ENCODE measurements at regions not wholly inside any gene's neighbourhood (a gene's known extent, or its start where the extent isn't known, plus 50 kb on each side); places are given as distances from the start of the nearest gene placed in this dataset.

- H3K4me3 ChIP-seq (ENCODE audit: low read depth, low read length), result no peak overlapping the region
- DNase-seq (ENCODE audit: low read depth), result no peak
Observed at GRCh38 chr16:77645764-77646163, 76.5 kb upstream of the NUDT7 start.

GRCh38 chr16:77647726-77648125, 74.6 kb upstream of the NUDT7 start:
- H3K4me3 ChIP-seq (ENCODE audit: low read depth, low read length), result no peak overlapping the region
- no peak for DNase-seq (ENCODE audit: low read depth)

- no peak overlapping the region for H3K4me3 ChIP-seq (ENCODE audit: low read depth, low read length)
- DNase-seq (ENCODE audit: low read depth), result no peak
Observed at GRCh38 chr16:77650761-77651160, 71.6 kb upstream of the NUDT7 start.

- DNase-seq (ENCODE audit: low read depth), result no peak
- no peak overlapping the region for H3K4me3 ChIP-seq (ENCODE audit: low read depth, low read length)
Observed at GRCh38 chr16:77652399-77652798, 69.9 kb upstream of the NUDT7 start.

- H3K4me3 ChIP-seq (ENCODE audit: low read depth, low read length), result no peak overlapping the region
- no peak for DNase-seq (ENCODE audit: low read depth)
Observed at GRCh38 chr16:77657016-77657415, 65.3 kb upstream of the NUDT7 start.

GRCh38 chr16:77660311-77660710, 62.0 kb upstream of the NUDT7 start:
- peak; percentile 1 for DNase-seq (ENCODE audit: low read depth)
- H3K4me3 ChIP-seq (ENCODE audit: low read depth, low read length), result no peak overlapping the region

GRCh38 chr16:77662246-77662645, 60.1 kb upstream of the NUDT7 start:
- DNase-seq (ENCODE audit: low read depth), result no peak
- no peak overlapping the region for H3K4me3 ChIP-seq (ENCODE audit: low read depth, low read length)

GRCh38 chr16:77663711-77664110, 58.6 kb upstream of the NUDT7 start:
- no peak for DNase-seq (ENCODE audit: low read depth)
- H3K4me3 ChIP-seq (ENCODE audit: low read depth, low read length), result no peak overlapping the region

- DNase-seq (ENCODE audit: low read depth), result no peak
- no peak overlapping the region for H3K4me3 ChIP-seq (ENCODE audit: low read depth, low read length)
Observed at GRCh38 chr16:77666771-77667170, 55.5 kb upstream of the NUDT7 start.

- DNase-seq (ENCODE audit: low read depth), result no peak
- no peak overlapping the region for H3K4me3 ChIP-seq (ENCODE audit: low read depth, low read length)
Observed at GRCh38 chr16:77668201-77668600, 54.1 kb upstream of the NUDT7 start.

GRCh38 chr16:77669057-77669456, 53.3 kb upstream of the NUDT7 start:
- H3K4me3 ChIP-seq (ENCODE audit: low read depth, low read length), result no peak overlapping the region
- no peak for DNase-seq (ENCODE audit: low read depth)

All from skeletal muscle cell (primary cell).